ENCODE measurements at regions not wholly inside any gene's neighbourhood (a gene's known extent, or its start where the extent isn't known, plus 50 kb on each side); places are given as distances from the start of the nearest gene placed in this dataset.
"Not testable (repeated sequence)": the region's sequence is repeated elsewhere in the genome, so short reads cannot be mapped to it uniquely, and the experiment has no call there.

- DNase-seq (ENCODE audit: low read depth in 3 of 3, low spot score in 2 of 3): no peak
Observed at GRCh38 chr13:28607187-28607955, 51.6 kb upstream of the POMP start.

- no peak for DNase-seq (ENCODE audit: low read depth in 3 of 3, low spot score in 2 of 3)
Observed at GRCh38 chr13:28606466-28606865, 52.5 kb upstream of the POMP start.

GRCh38 chr13:28605147-28605546 is 53.8 kb upstream of the POMP start:
- DNase-seq (ENCODE audit: low read depth in 3 of 3, low spot score in 2 of 3): not testable (repeated sequence)

GRCh38 chr13:28603043-28603664 is 55.8 kb upstream of the POMP start:
- DNase-seq (ENCODE audit: low read depth in 3 of 3, low spot score in 2 of 3): no peak

GRCh38 chr13:28602580-28602979 is 56.4 kb upstream of the POMP start:
- no peak for DNase-seq (ENCODE audit: low read depth in 3 of 3, low spot score in 2 of 3)

- DNase-seq (ENCODE audit: low read depth in 3 of 3, low spot score in 2 of 3): no peak
Observed at GRCh38 chr13:28601581-28601980, 57.3 kb upstream of the POMP start.

- no peak for DNase-seq (ENCODE audit: low read depth in 3 of 3, low spot score in 2 of 3)
Observed at GRCh38 chr13:28597641-28598040, 61.3 kb upstream of the POMP start.

- DNase-seq (ENCODE audit: low read depth in 3 of 3, low spot score in 2 of 3): no peak
Observed at GRCh38 chr13:28590461-28590860, 68.5 kb upstream of the POMP start.

- no peak for DNase-seq (ENCODE audit: low read depth in 3 of 3, low spot score in 2 of 3)
Observed at GRCh38 chr13:28588296-28588695, 70.6 kb upstream of the POMP start.

- DNase-seq (ENCODE audit: low read depth in 3 of 3, low spot score in 2 of 3): no peak
Observed at GRCh38 chr13:28587174-28587540, 71.8 kb upstream of the POMP start.

- no peak for DNase-seq (ENCODE audit: low read depth in 3 of 3, low spot score in 2 of 3)
Observed at GRCh38 chr13:28586439-28587173, 72.3 kb upstream of the POMP start.

- DNase-seq (ENCODE audit: low read depth in 3 of 3, low spot score in 2 of 3): no peak
Observed at GRCh38 chr13:28585561-28585960, 73.4 kb upstream of the POMP start.

GRCh38 chr13:28584873-28585381 is 74.0 kb upstream of the POMP start:
- no peak for DNase-seq (ENCODE audit: low read depth in 3 of 3, low spot score in 2 of 3)

GRCh38 chr13:28583651-28584091 is 75.3 kb upstream of the POMP start:
- no peak for DNase-seq (ENCODE audit: low read depth in 3 of 3, low spot score in 2 of 3)

- DNase-seq (ENCODE audit: low read depth in 3 of 3, low spot score in 2 of 3): no peak
Observed at GRCh38 chr13:28582892-28583240, 76.1 kb upstream of the POMP start.

GRCh38 chr13:28582225-28582891 is 76.6 kb upstream of the POMP start:
- DNase-seq (ENCODE audit: low read depth in 3 of 3, low spot score in 2 of 3): no peak

- no peak for DNase-seq (ENCODE audit: low read depth in 3 of 3, low spot score in 2 of 3)
Observed at GRCh38 chr13:28581451-28581850, 77.5 kb upstream of the POMP start.

- no peak for DNase-seq (ENCODE audit: low read depth in 3 of 3, low spot score in 2 of 3)
Observed at GRCh38 chr13:28579736-28580135, 79.2 kb upstream of the POMP start.

- DNase-seq (ENCODE audit: low read depth in 3 of 3, low spot score in 2 of 3): no peak
Observed at GRCh38 chr13:28579322-28579721, 79.6 kb upstream of the POMP start.

GRCh38 chr13:28576067-28576466 is 81.1 kb upstream of the FLT1 start:
- no peak for DNase-seq (ENCODE audit: low read depth in 3 of 3, low spot score in 2 of 3)

GRCh38 chr13:28575200-28575599 is 80.3 kb upstream of the FLT1 start:
- DNase-seq (ENCODE audit: low read depth in 3 of 3, low spot score in 2 of 3): no peak

Measured in right renal cortex interstitium (tissue), 3 donors.